Osteoblast (primary cell): ENCODE measurements at regions not wholly inside any gene's neighbourhood (a gene's known extent, or its start where the extent isn't known, plus 50 kb on each side); places are given as distances from the start of the nearest gene placed in this dataset.

Experiments
- DNase-seq: peaks from one replicate; pipeline ENCODE4 v3.0.0; 2011; ENCODE audit warnings: low spot score, mixed read lengths; ENCODE audit not compliant: insufficient read length; ENCODE audit errors: missing footprints
- H2AFZ ChIP-seq: 2 replicates; pipeline ENCODE4 v1.6.0; 2011; ENCODE audit warnings: mild to moderate bottlenecking, low read length
- H3K27ac ChIP-seq: 2 replicates; pipeline ENCODE4 v1.5.1; 2011; ENCODE audit warnings: mild to moderate bottlenecking, low read depth, low read length, moderate library complexity
- H3K27me3 ChIP-seq: 2 replicates; pipeline ENCODE4 v1.6.0; 2012; ENCODE audit warnings: mild to moderate bottlenecking, control low read depth, inconsistent platforms, low read length, moderate library complexity; ENCODE audit not compliant: insufficient read depth
- H3K36me3 ChIP-seq: 2 replicates; pipeline ENCODE4 v1.5.1; 2011; ENCODE audit warnings: mild to moderate bottlenecking, low read length, control low read depth, moderate library complexity; ENCODE audit not compliant: insufficient read depth
- H3K4me1 ChIP-seq: 2 replicates; pipeline ENCODE4 v1.5.1; 2011; ENCODE audit warnings: mild to moderate bottlenecking, low read length, control low read depth, moderate library complexity; ENCODE audit not compliant: insufficient read depth
- H3K4me2 ChIP-seq: 2 replicates; pipeline ENCODE4 v1.6.0; 2011; ENCODE audit warnings: mild to moderate bottlenecking, low read length; ENCODE audit not compliant: insufficient read depth
- H3K4me3 ChIP-seq: fragments of 200-600 bp; sonication (generic); 3 replicates; pipeline ENCODE4 v1.5.1; 2012; ENCODE audit warnings: mild to moderate bottlenecking, low read length, inconsistent platforms; ENCODE audit not compliant: insufficient read depth
- H3K79me2 ChIP-seq: 2 replicates; pipeline ENCODE4 v1.6.0; 2012; ENCODE audit warnings: mild to moderate bottlenecking, low read length, control low read depth, inconsistent platforms; ENCODE audit not compliant: insufficient read depth
- H3K9me3 ChIP-seq: 2 replicates; pipeline ENCODE4 v1.5.1; 2011; ENCODE audit warnings: low read depth, low read length, control low read depth
- H4K20me1 ChIP-seq: 2 replicates; pipeline ENCODE4 v1.6.0; 2012; ENCODE audit warnings: mild to moderate bottlenecking, low read length, control low read depth; ENCODE audit not compliant: insufficient read depth
- TF ChIP-seq, protein P1 (sequence below): IDR thresholded peaks from 2 replicates; pipeline ENCODE4 v1.5.1; 2011; ENCODE audit warnings: mild to moderate bottlenecking, low read depth, low read length, moderate library complexity; ENCODE audit errors: extremely low read depth

- Histone ChIP-seq H3K9me3 (peaks cover 2% of the 10 kb centered on the region), H3K4me1 (no peaks in the 10 kb centered on the region), H3K27me3 (no peaks in the 10 kb centered on the region), H3K36me3 (no peaks in the 10 kb centered on the region), H4K20me1 (no peaks in the 10 kb centered on the region), H2AFZ (no peak overlapping the region), H3K27ac (no peak overlapping the region), H3K4me3 (no peak overlapping the region), H3K79me2 (no peaks in the 10 kb centered on the region), H3K4me2 (no peak overlapping the region)
- TF ChIP-seq, protein P1, sequence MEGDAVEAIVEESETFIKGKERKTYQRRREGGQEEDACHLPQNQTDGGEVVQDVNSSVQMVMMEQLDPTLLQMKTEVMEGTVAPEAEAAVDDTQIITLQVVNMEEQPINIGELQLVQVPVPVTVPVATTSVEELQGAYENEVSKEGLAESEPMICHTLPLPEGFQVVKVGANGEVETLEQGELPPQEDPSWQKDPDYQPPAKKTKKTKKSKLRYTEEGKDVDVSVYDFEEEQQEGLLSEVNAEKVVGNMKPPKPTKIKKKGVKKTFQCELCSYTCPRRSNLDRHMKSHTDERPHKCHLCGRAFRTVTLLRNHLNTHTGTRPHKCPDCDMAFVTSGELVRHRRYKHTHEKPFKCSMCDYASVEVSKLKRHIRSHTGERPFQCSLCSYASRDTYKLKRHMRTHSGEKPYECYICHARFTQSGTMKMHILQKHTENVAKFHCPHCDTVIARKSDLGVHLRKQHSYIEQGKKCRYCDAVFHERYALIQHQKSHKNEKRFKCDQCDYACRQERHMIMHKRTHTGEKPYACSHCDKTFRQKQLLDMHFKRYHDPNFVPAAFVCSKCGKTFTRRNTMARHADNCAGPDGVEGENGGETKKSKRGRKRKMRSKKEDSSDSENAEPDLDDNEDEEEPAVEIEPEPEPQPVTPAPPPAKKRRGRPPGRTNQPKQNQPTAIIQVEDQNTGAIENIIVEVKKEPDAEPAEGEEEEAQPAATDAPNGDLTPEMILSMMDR = no peak
- DNase-seq = no peak
These were observed 299.1 kb upstream of the OBI1 start for GRCh38 chr13:78958006-78958405.

GRCh38 chr13:78940455-78941130 lies 281.6 kb upstream of the OBI1 start:
- H3K9me3 ChIP-seq = no peaks in the 10 kb centered on the region
- no peaks in the 10 kb centered on the region for H3K4me1 ChIP-seq
- no peaks in the 10 kb centered on the region for H3K27me3 ChIP-seq
- H3K4me3 ChIP-seq = no peak overlapping the region
- no peaks in the 10 kb centered on the region for H3K79me2 ChIP-seq
- H3K36me3 ChIP-seq = no peaks in the 10 kb centered on the region
- TF ChIP-seq, protein P1 = no peak
- no peaks in the 10 kb centered on the region for H4K20me1 ChIP-seq
- no peak overlapping the region for H2AFZ ChIP-seq
- DNase-seq = no peak
- no peak overlapping the region for H3K27ac ChIP-seq
- no peak overlapping the region for H3K4me2 ChIP-seq

DNA sequence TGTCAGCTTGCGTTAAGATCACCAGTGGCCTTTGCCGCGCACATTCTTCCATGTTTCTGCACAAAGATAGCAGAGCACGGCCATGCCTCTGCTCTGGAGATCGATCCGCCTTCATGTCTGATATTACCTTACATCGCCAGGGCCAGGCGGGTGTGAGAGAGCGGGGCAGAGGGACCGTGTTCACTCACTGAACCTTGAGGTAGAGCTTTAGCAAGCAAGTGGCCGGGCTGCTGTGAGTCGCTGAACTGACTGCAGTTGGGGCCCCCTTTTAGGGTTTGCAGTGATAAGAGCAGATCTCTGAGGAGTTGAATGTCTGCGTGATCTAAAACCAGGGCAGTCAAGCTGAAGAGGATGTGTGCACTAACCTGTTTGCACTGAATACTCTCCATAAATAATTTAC lies 275.4 kb upstream of the OBI1 start:
- Histone ChIP-seq H4K20me1 (no peaks in the 10 kb centered on the region), H3K4me2 (no peak overlapping the region), H3K27ac (no peak overlapping the region), H3K4me3 (no peak overlapping the region), H3K36me3 (no peaks in the 10 kb centered on the region), H3K27me3 (no peaks in the 10 kb centered on the region), H3K9me3 (peaks cover 3% of the 10 kb centered on the region), H3K4me1 (no peaks in the 10 kb centered on the region), H3K79me2 (no peaks in the 10 kb centered on the region), H2AFZ (no peak overlapping the region)
- DNase-seq = no peak
- TF ChIP-seq, protein P1 = no peak

- Histone ChIP-seq H3K27ac (no peak overlapping the region), H4K20me1 (no peaks in the 10 kb centered on the region), H2AFZ (no peak overlapping the region), H3K9me3 (peaks cover 2% of the 10 kb centered on the region), H3K4me1 (no peaks in the 10 kb centered on the region), H3K36me3 (no peaks in the 10 kb centered on the region), H3K79me2 (no peaks in the 10 kb centered on the region), H3K27me3 (no peaks in the 10 kb centered on the region), H3K4me3 (no peak overlapping the region), H3K4me2 (no peak overlapping the region)
- TF ChIP-seq, protein P1 = no peak
- DNase-seq = no peak
These were observed 256.1 kb upstream of the OBI1 start for GRCh38 chr13:78915015-78915414.
